ENCODE measurements at regions not wholly inside any gene's neighbourhood (a gene's known extent, or its start where the extent isn't known, plus 50 kb on each side); places are given as distances from the start of the nearest gene placed in this dataset.

GRCh38 chr9:80401243-80401642 lies 829.5 kb downstream of the TLE4 start (continued):
- TF ChIP-seq ZNF140 (CRISPR knock-in tag; IDR thresholded peaks at IDR 0.05) = no peak

GRCh38 chr9:80400624-80401230 lies 829.0 kb downstream of the TLE4 start:
- no peak for DNase-seq (ENCODE audit: extremely low read depth in 1 of 4, low spot score in 3 of 4)
- Histone ChIP-seq H3K4me3 (no peak overlapping the region), H3K9ac (ENCODE audit: insufficient read depth in 1 of 2, low read depth in 2 of 2, low read length in 2 of 2) (no peak overlapping the region), H3K4me2 (ENCODE audit: insufficient read depth, low read length) (no peak overlapping the region), H3K36me3 (ENCODE audit: control insufficient read depth, insufficient read depth, low read length) (no peaks in the 10 kb centered on the region), H2AFZ (ENCODE audit: low read depth, low read length) (no peak overlapping the region), H3K9me1 (ENCODE audit: control insufficient read depth, insufficient read depth, low read length) (no peaks in the 10 kb centered on the region), H3K9me3 (replicated peaks; ENCODE audit: control insufficient read depth, insufficient read depth, low read depth, low read length) (no peaks in the 10 kb centered on the region), H3K27ac (ENCODE audit: extremely low read depth, low read depth, low read length) (no peak overlapping the region), H4K20me1 (replicated peaks; ENCODE audit: control insufficient read depth, insufficient read depth, low read length) (no peaks in the 10 kb centered on the region), H3K79me2 (ENCODE audit: control insufficient read depth, insufficient read depth, low read length) (no peaks in the 10 kb centered on the region), H3K27me3 (ENCODE audit: control insufficient read depth in 2 of 2, insufficient read depth in 2 of 2, low read length in 2 of 2) (no peaks in the 10 kb centered on the region), H3K4me1 (replicated peaks in 1 of 2; ENCODE audit: control insufficient read depth in 2 of 2, insufficient read depth in 2 of 2, low read length in 2 of 2) (no peaks in the 10 kb centered on the region)
- in situ Hi-C loops (cut with MboI) (no loop called here), intact Hi-C loops (cut with micrococcal nuclease) (no loop called here)
- ATAC-seq = no peak
- CTCF ChIA-PET (ENCODE audit: low intra/inter-chr PET ratio) = no interaction called here
- POLR2A ChIA-PET = no interaction called here
- BruUV-seq (replicated peaks) = no TSS peak
- 0% methylated on average over 1 of the region's 3 CpGs for whole genome bisulfite sequencing (ENCODE audit: insufficient coverage, low coverage, missing lambda C conversion rate)
- no peak for FAIRE-seq
- TF ChIP-seq MTA2 (IDR thresholded peaks at IDR 0.05; ENCODE audit: low read depth) (no peak), ZNF740 (CRISPR knock-in tag; IDR thresholded peaks at IDR 0.05) (no peak), ZNF740 (tag; IDR thresholded peaks at IDR 0.05) (no peak), POLR2H (tag; IDR thresholded peaks at IDR 0.05; ENCODE audit: low read depth) (no peak), MIER1 (IDR thresholded peaks at IDR 0.05; ENCODE audit: low read depth) (no peak), CTBP1 (IDR thresholded peaks at IDR 0.05; ENCODE audit: borderline replicate concordance) (no peak), KDM4B (IDR thresholded peaks at IDR 0.05; ENCODE audit: borderline replicate concordance in 2 of 2, low read depth in 1 of 2) (no peak), SETDB1 (IDR thresholded peaks at IDR 0.05; ENCODE audit: low read length) (no peak), ZBTB49 (CRISPR knock-in tag; IDR thresholded peaks at IDR 0.05; ENCODE audit: borderline replicate concordance) (no peak), CEBPG (CRISPR knock-in tag; IDR thresholded peaks at IDR 0.05) (no peak), CEBPG (tag; conservative IDR thresholded peaks at IDR 0.05 in 1 of 2, IDR thresholded peaks at IDR 0.05 in 1 of 2) (no peak), NR2C2 (CRISPR knock-in tag; IDR thresholded peaks at IDR 0.05) (no peak), NR2C2 (tag; IDR thresholded peaks at IDR 0.05) (no peak), CLOCK (CRISPR knock-in tag; IDR thresholded peaks at IDR 0.05; ENCODE audit: borderline replicate concordance) (no peak)
